ENCODE measurements at regions not wholly inside any gene's neighbourhood (a gene's known extent, or its start where the extent isn't known, plus 50 kb on each side); places are given as distances from the start of the nearest gene placed in this dataset.
"Not testable (repeated sequence)": the region's sequence is repeated elsewhere in the genome, so short reads cannot be mapped to it uniquely, and the experiment has no call there.

DNA sequence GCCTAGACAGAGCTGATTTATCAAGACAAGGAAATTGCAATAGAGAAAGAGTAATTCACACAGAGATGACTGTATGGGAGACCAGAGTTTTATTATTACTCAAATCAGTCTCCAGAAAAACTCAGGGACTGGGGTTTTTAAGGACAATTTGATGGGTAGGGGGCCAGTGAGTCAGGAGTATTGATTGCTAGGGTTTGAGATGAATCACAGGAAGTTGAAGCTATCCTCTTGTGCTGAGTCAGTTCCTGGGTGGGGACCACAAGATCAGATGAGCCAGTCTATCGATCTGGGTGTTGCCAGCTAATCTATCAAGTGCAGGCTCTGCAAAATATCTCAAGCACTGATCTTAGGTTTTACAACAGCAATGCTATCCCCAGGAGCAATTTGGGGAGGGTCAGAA lies 87.4 kb upstream of the TGIF2LY start:
- not testable (repeated sequence) for H3K27ac ChIP-seq (ENCODE audit: low read length); H3K79me2 ChIP-seq (ENCODE audit: insufficient read depth, low read length); H3K9me3 ChIP-seq (ENCODE audit: insufficient read depth, low read length, severe bottlenecking); H3K4me2 ChIP-seq (ENCODE audit: insufficient read depth, low read length); H3K27me3 ChIP-seq (ENCODE audit: insufficient read depth, low read length, poor library complexity); H2AFZ ChIP-seq (ENCODE audit: low read depth, low read length); H3K4me1 ChIP-seq (ENCODE audit: insufficient read depth, low read length); H4K20me1 ChIP-seq (ENCODE audit: insufficient read depth, low read length); H3K9ac ChIP-seq (ENCODE audit: low read depth, low read length); H3K4me3 ChIP-seq (ENCODE audit: low read depth in 1 of 2, low read length in 2 of 2); H3K36me3 ChIP-seq (ENCODE audit: insufficient read depth, low read length)
- DNase-seq (peak; percentile 3), ATAC-seq (ENCODE audit: insufficient read depth, low read depth) (peak; percentile 27; the same call in 1 of the 3 replicates)

- not testable (repeated sequence) for DNase-seq; H3K27ac ChIP-seq (ENCODE audit: low read length); H3K36me3 ChIP-seq (ENCODE audit: insufficient read depth, low read length); H3K4me3 ChIP-seq (ENCODE audit: low read depth in 1 of 2, low read length in 2 of 2); H3K79me2 ChIP-seq (ENCODE audit: insufficient read depth, low read length); H3K9me3 ChIP-seq (ENCODE audit: insufficient read depth, low read length, severe bottlenecking); ATAC-seq (ENCODE audit: insufficient read depth, low read depth); H4K20me1 ChIP-seq (ENCODE audit: insufficient read depth, low read length); H3K4me1 ChIP-seq (ENCODE audit: insufficient read depth, low read length); H3K27me3 ChIP-seq (ENCODE audit: insufficient read depth, low read length, poor library complexity); H2AFZ ChIP-seq (ENCODE audit: low read depth, low read length); H3K9ac ChIP-seq (ENCODE audit: low read depth, low read length); H3K4me2 ChIP-seq (ENCODE audit: insufficient read depth, low read length)
Observed at GRCh38 chrY:3494539-3494938, 84.3 kb upstream of the TGIF2LY start.

- peak; percentile 99 for ATAC-seq (ENCODE audit: insufficient read depth, low read depth)
Observed at GRCh38 chrY:3527040-3527439, 51.8 kb upstream of the TGIF2LY start.

More at GRCh38 chrY:3527040-3527439, 51.8 kb upstream of the TGIF2LY start:
- not testable (repeated sequence) for H3K9ac ChIP-seq (ENCODE audit: low read depth, low read length); H3K27ac ChIP-seq (ENCODE audit: low read length); H3K36me3 ChIP-seq (ENCODE audit: insufficient read depth, low read length); H2AFZ ChIP-seq (ENCODE audit: low read depth, low read length); H3K4me1 ChIP-seq (ENCODE audit: insufficient read depth, low read length); H3K9me3 ChIP-seq (ENCODE audit: insufficient read depth, low read length, severe bottlenecking); H4K20me1 ChIP-seq (ENCODE audit: insufficient read depth, low read length); H3K4me3 ChIP-seq (ENCODE audit: low read depth in 1 of 2, low read length in 2 of 2); H3K27me3 ChIP-seq (ENCODE audit: insufficient read depth, low read length, poor library complexity); H3K79me2 ChIP-seq (ENCODE audit: insufficient read depth, low read length)
- H3K4me2 ChIP-seq (ENCODE audit: insufficient read depth, low read length) = peak overlapping the region; percentile 44; the same call in 1 of the 2 replicates
- DNase-seq = peak; percentile 56
- peak; percentile 59 for TF ChIP-seq CTCF (IDR thresholded peaks at IDR 0.05; ENCODE audit: borderline replicate concordance, extremely low read depth, low read length, poor library complexity, severe bottlenecking)
